ENCODE measurements at regions not wholly inside any gene's neighbourhood (a gene's known extent, or its start where the extent isn't known, plus 50 kb on each side); places are given as distances from the start of the nearest gene placed in this dataset.
"Not testable (repeated sequence)": the region's sequence is repeated elsewhere in the genome, so short reads cannot be mapped to it uniquely, and the experiment has no call there.

GRCh38 chr7:6930787-6931186 lies 104.7 kb upstream of the CCZ1B start:
- intact Hi-C loops (cut with DNase I); DNase-seq: not testable (repeated sequence)
- TF ChIP-seq, protein P1, sequence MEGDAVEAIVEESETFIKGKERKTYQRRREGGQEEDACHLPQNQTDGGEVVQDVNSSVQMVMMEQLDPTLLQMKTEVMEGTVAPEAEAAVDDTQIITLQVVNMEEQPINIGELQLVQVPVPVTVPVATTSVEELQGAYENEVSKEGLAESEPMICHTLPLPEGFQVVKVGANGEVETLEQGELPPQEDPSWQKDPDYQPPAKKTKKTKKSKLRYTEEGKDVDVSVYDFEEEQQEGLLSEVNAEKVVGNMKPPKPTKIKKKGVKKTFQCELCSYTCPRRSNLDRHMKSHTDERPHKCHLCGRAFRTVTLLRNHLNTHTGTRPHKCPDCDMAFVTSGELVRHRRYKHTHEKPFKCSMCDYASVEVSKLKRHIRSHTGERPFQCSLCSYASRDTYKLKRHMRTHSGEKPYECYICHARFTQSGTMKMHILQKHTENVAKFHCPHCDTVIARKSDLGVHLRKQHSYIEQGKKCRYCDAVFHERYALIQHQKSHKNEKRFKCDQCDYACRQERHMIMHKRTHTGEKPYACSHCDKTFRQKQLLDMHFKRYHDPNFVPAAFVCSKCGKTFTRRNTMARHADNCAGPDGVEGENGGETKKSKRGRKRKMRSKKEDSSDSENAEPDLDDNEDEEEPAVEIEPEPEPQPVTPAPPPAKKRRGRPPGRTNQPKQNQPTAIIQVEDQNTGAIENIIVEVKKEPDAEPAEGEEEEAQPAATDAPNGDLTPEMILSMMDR (IDR thresholded peaks at IDR 0.05): peak in 3 of 4 donors; percentile 12 to 42 (median 36)

DNA sequence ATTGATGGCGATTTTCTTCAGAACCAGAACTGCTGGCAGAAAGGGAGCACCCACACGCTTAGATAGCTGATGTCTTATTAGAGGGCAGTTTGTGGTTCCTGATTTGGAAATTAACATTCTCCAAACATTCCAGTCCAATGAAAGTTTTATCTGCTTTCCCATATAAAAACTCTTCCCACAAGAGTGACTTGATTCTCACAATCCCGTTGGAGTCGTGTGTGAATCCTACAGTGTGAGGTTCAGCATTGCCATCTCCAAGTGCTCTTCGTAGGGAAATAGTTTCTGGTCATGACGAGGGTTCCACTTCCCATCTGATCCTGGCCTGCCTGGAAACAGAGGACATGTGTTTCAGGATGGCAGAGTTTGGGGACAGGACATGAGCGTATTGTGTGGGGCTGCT lies 105.4 kb upstream of the CCZ1B start:
- whole genome bisulfite sequencing (ENCODE audit: insufficient coverage, low coverage, low lambda C conversion rate, missing lambda C conversion rate): 64% methylated on average over 3 of the region's 7 CpGs

More at GRCh38 chr7:6930787-6931186, 104.7 kb upstream of the CCZ1B start:
- not testable (repeated sequence) for H3K4me3 ChIP-seq, H3K27me3 ChIP-seq, H3K36me3 ChIP-seq, ATAC-seq, H3K9me3 ChIP-seq, H3K27ac ChIP-seq, H3K4me1 ChIP-seq
- 9% methylated on average over 7 of the region's 11 CpGs for WGBS (ENCODE audit: insufficient coverage, low coverage, low lambda C conversion rate, missing lambda C conversion rate)

GRCh38 chr7:6933954-6934632 lies 108.0 kb upstream of the CCZ1B start:
- H3K36me3 ChIP-seq; H3K4me3 ChIP-seq; H3K27ac ChIP-seq; intact Hi-C loops (cut with DNase I); ATAC-seq; H3K27me3 ChIP-seq; H3K4me1 ChIP-seq; DNase-seq; H3K9me3 ChIP-seq: not testable (repeated sequence)
- WGBS (ENCODE audit: insufficient coverage, low coverage, low lambda C conversion rate, missing lambda C conversion rate): no CpG with 5 or more reads among the region's 17 CpGs

More for the DNA sequence above, 105.4 kb upstream of the CCZ1B start:
- H3K4me1 ChIP-seq; DNase-seq; H3K27ac ChIP-seq; intact Hi-C loops (cut with DNase I); H3K36me3 ChIP-seq; H3K9me3 ChIP-seq; ATAC-seq; H3K27me3 ChIP-seq; H3K4me3 ChIP-seq: not testable (repeated sequence)

DNA sequence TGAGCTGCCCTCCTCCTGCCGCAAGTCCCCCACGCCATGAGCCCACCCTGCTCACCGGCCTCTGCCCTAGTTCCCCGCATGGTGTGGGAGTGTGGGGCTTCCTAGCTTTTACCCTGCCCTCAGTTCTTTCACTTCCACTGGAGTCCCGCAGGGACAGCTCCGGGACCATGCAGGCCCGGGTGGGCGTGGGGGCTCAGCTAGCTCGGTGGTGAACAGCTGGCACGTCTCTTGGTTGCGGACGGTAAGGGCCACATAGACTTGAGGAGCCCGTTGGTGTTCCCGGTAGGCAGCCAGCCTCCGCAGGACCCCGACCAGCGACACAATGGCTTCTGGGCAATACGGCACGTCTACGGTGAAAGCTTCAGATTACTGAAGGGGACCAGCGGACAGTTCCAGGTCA lies 108.9 kb upstream of the CCZ1B start:
- Histone ChIP-seq H3K36me3 (no peaks in the 10 kb centered on the region), H3K9me3 (no peaks in the 10 kb centered on the region), H3K4me3 (no peak overlapping the region), H3K4me1 (no peaks in the 10 kb centered on the region), H3K27me3 (no peaks in the 10 kb centered on the region), H3K27ac (no peak overlapping the region)
- TF ChIP-seq POLR2A (IDR thresholded peaks at IDR 0.05): no peak
- TF ChIP-seq, protein P1 (IDR thresholded peaks at IDR 0.05): no peak
- DNase-seq (no peak), ATAC-seq (no peak)
- WGBS (ENCODE audit: insufficient coverage, low coverage, low lambda C conversion rate, missing lambda C conversion rate): 88% methylated on average over 3 of the region's 21 CpGs
- intact Hi-C loops (cut with DNase I): no loop called here

- intact Hi-C loops (cut with DNase I); H3K4me1 ChIP-seq; H3K27ac ChIP-seq; H3K9me3 ChIP-seq; ATAC-seq; H3K4me3 ChIP-seq; H3K27me3 ChIP-seq; H3K36me3 ChIP-seq; DNase-seq: not testable (repeated sequence)
- WGBS (ENCODE audit: insufficient coverage, low coverage, low lambda C conversion rate, missing lambda C conversion rate): 45% methylated on average over 2 of the region's 7 CpGs
Measured at GRCh38 chr7:6936626-6937025, 110.6 kb upstream of the CCZ1B start.

DNA sequence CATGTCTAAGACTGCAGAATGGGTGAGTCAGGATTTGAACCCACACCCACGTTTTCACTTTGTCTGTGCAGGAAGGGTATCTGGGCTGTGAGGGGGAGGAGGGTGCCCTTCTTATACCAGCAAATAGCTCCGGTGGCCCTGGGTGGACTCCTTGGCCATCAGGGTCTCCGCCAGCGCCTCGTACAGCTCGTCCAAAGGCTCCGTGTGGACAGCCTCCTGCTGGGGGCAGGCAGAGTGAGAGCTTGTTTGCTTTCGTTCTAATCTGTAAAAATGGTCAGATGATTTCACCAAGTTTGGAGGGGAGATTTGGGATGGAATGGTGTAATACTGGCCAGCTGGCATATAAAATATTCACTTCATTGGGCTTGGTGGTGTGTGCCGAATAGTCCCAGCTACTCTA lies 111.7 kb upstream of the CCZ1B start:
- H3K9me3 ChIP-seq; H3K4me1 ChIP-seq; H3K36me3 ChIP-seq; H3K4me3 ChIP-seq; ATAC-seq; DNase-seq; H3K27ac ChIP-seq; H3K27me3 ChIP-seq; intact Hi-C loops (cut with DNase I): not testable (repeated sequence)
- no CpG with 5 or more reads among the region's 9 CpGs for WGBS (ENCODE audit: insufficient coverage, low coverage, low lambda C conversion rate, missing lambda C conversion rate)

Data from right lobe of liver (tissue), 6 donors.